Large intestine (tissue), 3 donors: ENCODE measurements at regions not wholly inside any gene's neighbourhood (a gene's known extent, or its start where the extent isn't known, plus 50 kb on each side); places are given as distances from the start of the nearest gene placed in this dataset.

Experiments used
- DNase-seq, 2 donors: peaks; one replicate each; pipeline versions ENCODE4 v3.0.0 to v3.0.0-alpha.2; 2013
- H3K27ac ChIP-seq: one replicate; pipeline ENCODE4 v1.5.1; 2013; ENCODE audit warnings: low read length
- H3K27me3 ChIP-seq: 2 replicates; pipeline ENCODE4 v1.6.1; 2013; ENCODE audit warnings: low read length; ENCODE audit not compliant: control insufficient read depth, insufficient read depth
- H3K36me3 ChIP-seq: 2 replicates; pipeline ENCODE4 v1.6.1; 2013; ENCODE audit warnings: low read length; ENCODE audit not compliant: control insufficient read depth, insufficient read depth
- H3K4me1 ChIP-seq: one replicate; pipeline ENCODE4 v1.6.1; 2013; ENCODE audit warnings: low read length; ENCODE audit not compliant: control insufficient read depth, insufficient read depth
- H3K4me3 ChIP-seq: one replicate; pipeline ENCODE4 v1.5.1; 2013; ENCODE audit warnings: low read length
- H3K9me3 ChIP-seq: one replicate; pipeline ENCODE4 v1.6.1; 2013; ENCODE audit warnings: mild to moderate bottlenecking, low read depth, low read length, moderate library complexity; ENCODE audit not compliant: control insufficient read depth
- WGBS: methylation state at CpG from one replicate; pipeline ENCODE4 v1.1.5; 2013; ENCODE audit warnings: low lambda C conversion rate; ENCODE audit not compliant: insufficient coverage; 5-methylcytosine and 5-hydroxymethylcytosine counted together

GRCh38 chrX:37926700-37927099 is 79.3 kb upstream of the DYNLT3 start:
- WGBS, result no CpG with 5 or more reads among the region's 2 CpGs
- DNase-seq, result peak in 1 of 2 donors; percentile 12
- no peaks in the 10 kb centered on the region for H3K9me3 ChIP-seq
- H3K4me1 ChIP-seq, result no peaks in the 10 kb centered on the region
- H3K4me3 ChIP-seq, result no peak overlapping the region
- no peak overlapping the region for H3K27ac ChIP-seq
- no peaks in the 10 kb centered on the region for H3K36me3 ChIP-seq
- no peaks in the 10 kb centered on the region for H3K27me3 ChIP-seq

- H3K4me3 ChIP-seq, result no peak overlapping the region
- no peak overlapping the region for H3K27ac ChIP-seq
- no peaks in the 10 kb centered on the region for H3K4me1 ChIP-seq
- no peaks in the 10 kb centered on the region for H3K27me3 ChIP-seq
- H3K9me3 ChIP-seq, result no peaks in the 10 kb centered on the region
- no peak for DNase-seq
- WGBS, result no CpG with 5 or more reads among the region's 2 CpGs
- no peaks in the 10 kb centered on the region for H3K36me3 ChIP-seq
Measured at GRCh38 chrX:37942170-37942569, 64.2 kb upstream of the SYTL5 start.

GRCh38 chrX:37943554-37944344 is 62.6 kb upstream of the SYTL5 start:
- H3K27ac ChIP-seq, result no peak overlapping the region
- no CpG with 5 or more reads among the region's 6 CpGs for WGBS
- no peaks in the 10 kb centered on the region for H3K36me3 ChIP-seq
- no peak for DNase-seq
- H3K27me3 ChIP-seq, result no peaks in the 10 kb centered on the region
- no peaks in the 10 kb centered on the region for H3K4me1 ChIP-seq
- H3K9me3 ChIP-seq, result no peaks in the 10 kb centered on the region
- H3K4me3 ChIP-seq, result no peak overlapping the region

DNA sequence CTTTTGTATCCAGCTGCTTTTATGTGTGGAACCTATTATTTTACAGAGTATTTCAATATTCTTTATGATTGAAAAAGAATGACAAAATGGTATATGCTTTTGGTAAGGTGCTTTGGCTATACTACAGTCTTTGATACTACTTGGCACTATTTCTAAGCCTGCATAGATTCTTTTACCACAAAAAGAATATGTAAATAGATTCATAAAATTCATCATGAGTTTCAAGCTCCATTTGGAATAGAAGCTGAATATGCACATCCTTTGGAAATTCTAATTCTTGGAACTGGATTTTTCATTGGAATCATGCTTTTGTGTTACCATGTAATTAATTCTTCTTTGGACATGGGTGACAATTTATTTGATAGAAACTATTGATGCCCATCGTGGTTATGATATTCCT is 60.2 kb upstream of the SYTL5 start:
- no peak for DNase-seq
- WGBS, result no CpG with 5 or more reads among the region's 1 CpG
- H3K27ac ChIP-seq, result no peak overlapping the region
- H3K36me3 ChIP-seq, result no peaks in the 10 kb centered on the region
- no peaks in the 10 kb centered on the region for H3K9me3 ChIP-seq
- H3K4me3 ChIP-seq, result no peak overlapping the region
- H3K27me3 ChIP-seq, result no peaks in the 10 kb centered on the region
- no peaks in the 10 kb centered on the region for H3K4me1 ChIP-seq

GRCh38 chrX:37955273-37955672 is 51.1 kb upstream of the SYTL5 start:
- no peaks in the 10 kb centered on the region for H3K36me3 ChIP-seq
- peaks cover 15% of the 10 kb centered on the region for H3K4me1 ChIP-seq
- no peak for DNase-seq
- no peak overlapping the region for H3K4me3 ChIP-seq
- H3K9me3 ChIP-seq, result no peaks in the 10 kb centered on the region
- WGBS, result 20% methylated on average over 1 of the region's 3 CpGs
- H3K27ac ChIP-seq, result no peak overlapping the region
- no peaks in the 10 kb centered on the region for H3K27me3 ChIP-seq

DNA sequence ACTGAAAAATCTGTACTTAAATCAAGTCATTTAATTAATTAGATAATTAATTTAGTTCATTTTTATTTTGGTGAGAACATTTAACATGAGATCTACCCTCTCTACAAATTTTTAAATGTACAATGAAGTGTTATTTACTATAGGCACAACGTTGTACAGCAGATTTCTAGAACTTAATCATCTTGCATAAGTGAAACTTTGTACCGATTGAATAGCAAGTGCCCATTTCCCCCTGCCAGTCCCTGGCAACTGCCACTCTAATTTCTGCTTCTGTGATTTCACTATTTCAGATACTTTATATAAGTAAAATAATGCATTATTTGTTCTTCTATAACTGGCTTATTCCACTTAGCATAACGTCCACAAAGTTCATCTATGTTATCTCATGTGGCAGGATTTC is 50.1 kb upstream of the SYTL5 start:
- Histone ChIP-seq H3K4me1 (peaks cover 15% of the 10 kb centered on the region), H3K9me3 (no peaks in the 10 kb centered on the region), H3K27ac (no peak overlapping the region), H3K27me3 (no peaks in the 10 kb centered on the region), H3K36me3 (no peaks in the 10 kb centered on the region), H3K4me3 (no peak overlapping the region)
- no peak for DNase-seq
- WGBS, result 100% methylated on average over 1 of the region's 3 CpGs
